H9 (cell line): ENCODE measurements at regions not wholly inside any gene's neighbourhood (a gene's known extent, or its start where the extent isn't known, plus 50 kb on each side); places are given as distances from the start of the nearest gene placed in this dataset.

ENCODE experiments used
- DNase-seq: peaks from one replicate; pipeline ENCODE4 v3.0.0-alpha.2; 2017
- H2AFZ ChIP-seq: one replicate; pipeline ENCODE4 v1.6.1; 2013; ENCODE audit warnings: mild to moderate bottlenecking, low read length, control low read depth, moderate library complexity
- H2AK5ac ChIP-seq: 2 replicates; pipeline ENCODE4 v1.6.1; 2013; ENCODE audit warnings: low read length, control low read depth, mixed read lengths; ENCODE audit not compliant: insufficient read length
- H2BK120ac ChIP-seq: one replicate; pipeline ENCODE4 v1.6.1; 2013; ENCODE audit warnings: low read depth, mild to moderate bottlenecking, low read length, control low read depth, inconsistent platforms; ENCODE audit not compliant: poor library complexity, severe bottlenecking
- H2BK12ac ChIP-seq: 2 replicates; pipeline ENCODE4 v1.6.1; 2013; ENCODE audit warnings: low read length, control low read depth, mixed read lengths, low read depth; ENCODE audit not compliant: insufficient read length
- H2BK15ac ChIP-seq: 2 replicates; pipeline ENCODE4 v1.6.1; 2013; ENCODE audit warnings: low read depth, low read length, control low read depth
- H2BK20ac ChIP-seq: one replicate; pipeline ENCODE4 v1.6.1; 2013; ENCODE audit warnings: low read depth, mild to moderate bottlenecking, low read length, control low read depth, inconsistent platforms; ENCODE audit not compliant: poor library complexity, severe bottlenecking
- H2BK5ac ChIP-seq: 2 replicates; pipeline ENCODE4 v1.6.1; 2013; ENCODE audit warnings: low read length, control low read depth, mixed read lengths; ENCODE audit not compliant: insufficient read length
- H3K14ac ChIP-seq: 2 replicates; pipeline ENCODE4 v1.6.1; 2013; ENCODE audit warnings: low read length, control low read depth; ENCODE audit not compliant: insufficient read depth
- H3K18ac ChIP-seq: 2 replicates; pipeline ENCODE4 v1.6.1; 2013; ENCODE audit warnings: low read depth, mild to moderate bottlenecking, mixed read lengths, low read length, control low read depth; ENCODE audit not compliant: insufficient read length
- H3K23ac ChIP-seq: 2 replicates; pipeline ENCODE4 v1.6.1; 2013; ENCODE audit warnings: low read length, control low read depth, mixed read lengths, low read depth; ENCODE audit not compliant: insufficient read length
- H3K23me2 ChIP-seq: 2 replicates; pipeline ENCODE4 v1.6.1; 2013; ENCODE audit warnings: low read depth, mild to moderate bottlenecking, mixed read lengths, low read length, control low read depth; ENCODE audit not compliant: insufficient read length, poor library complexity, severe bottlenecking
- H3K27ac ChIP-seq: 2 replicates; pipeline ENCODE4 v1.5.1; 2013; ENCODE audit warnings: low read length, control low read depth, mixed read lengths, low read depth; ENCODE audit not compliant: insufficient read length
- H3K27me3 ChIP-seq: 2 replicates; pipeline ENCODE4 v1.6.1; 2013; ENCODE audit warnings: low read length, control low read depth, inconsistent platforms; ENCODE audit not compliant: insufficient read depth
- H3K4ac ChIP-seq: 2 replicates; pipeline ENCODE4 v1.6.1; 2013; ENCODE audit warnings: low read depth, mild to moderate bottlenecking, control low read depth, inconsistent platforms, low read length, moderate library complexity
- H3K4me1 ChIP-seq: 2 replicates; pipeline ENCODE4 v1.6.1; 2013; ENCODE audit warnings: low read length, control low read depth, inconsistent platforms; ENCODE audit not compliant: insufficient read depth
- H3K4me2 ChIP-seq: 2 replicates; pipeline ENCODE4 v1.6.1; 2013; ENCODE audit warnings: low read length, control low read depth, mixed read lengths; ENCODE audit not compliant: insufficient read length, insufficient read depth
- H3K56ac ChIP-seq: 2 replicates; pipeline ENCODE4 v1.6.1; 2013; ENCODE audit warnings: low read depth, mild to moderate bottlenecking, mixed read lengths, low read length, control low read depth; ENCODE audit not compliant: insufficient read length
- H3K79me1 ChIP-seq: 2 replicates; pipeline ENCODE4 v1.6.1; 2013; ENCODE audit warnings: low read depth, mild to moderate bottlenecking, moderate library complexity, low read length, control low read depth, inconsistent platforms; ENCODE audit not compliant: insufficient read depth, poor library complexity, severe bottlenecking
- H3K79me2 ChIP-seq: 2 replicates; pipeline ENCODE4 v1.6.1; 2013; ENCODE audit warnings: low read length, control low read depth, inconsistent platforms; ENCODE audit not compliant: insufficient read depth
- H3K9ac ChIP-seq: 2 replicates; pipeline ENCODE4 v1.6.1; 2013; ENCODE audit warnings: low read length, control low read depth, mixed read lengths; ENCODE audit not compliant: insufficient read length; ENCODE audit errors: extremely low read depth
- H3K9me3 ChIP-seq: one replicate; pipeline ENCODE4 v1.6.1; 2013; ENCODE audit warnings: low read depth, low read length, inconsistent platforms; ENCODE audit not compliant: control insufficient read depth
- H3T11ph ChIP-seq: one replicate; pipeline ENCODE4 v1.6.1; 2013; ENCODE audit warnings: mild to moderate bottlenecking, low read length, control low read depth, inconsistent platforms
- H4K20me1 ChIP-seq: one replicate; pipeline ENCODE4 v1.6.1; 2013; ENCODE audit not compliant: control insufficient read depth, insufficient read length, insufficient read depth
- H4K5ac ChIP-seq: 2 replicates; pipeline ENCODE4 v1.6.1; 2013; ENCODE audit warnings: low read depth, mild to moderate bottlenecking, mixed read lengths, low read length, control low read depth; ENCODE audit not compliant: insufficient read length
- H4K8ac ChIP-seq: replicated peaks from 2 replicates; pipeline ENCODE4 v1.6.1; 2013; ENCODE audit warnings: low read length, control low read depth, mixed read lengths, low read depth; ENCODE audit not compliant: insufficient read length
- H4K91ac ChIP-seq: 2 replicates; pipeline ENCODE4 v1.6.1; 2013; ENCODE audit warnings: low read depth, mild to moderate bottlenecking, moderate library complexity, mixed read lengths, low read length, control low read depth; ENCODE audit not compliant: insufficient read length
- H3K27ac Mint-ChIP-seq, 3 experiments: 2 replicates in 2 of 3; 3 replicates in 1 of 3; pipeline ENCODE4 v1.8.0; 2020 to 2021; ENCODE audit warnings: mixed read lengths in 3 of 3, mild to moderate bottlenecking in 1 of 3, moderate library complexity in 1 of 3
- H3K27me3 Mint-ChIP-seq: 2 replicates; pipeline ENCODE4 v1.8.0; 2021; ENCODE audit warnings: low read depth, mild to moderate bottlenecking, moderate library complexity, mixed read lengths
- H3K36me3 Mint-ChIP-seq, 3 experiments: 2 replicates in 2 of 3; 3 replicates in 1 of 3; pipeline ENCODE4 v1.8.0; 2020 to 2021; ENCODE audit warnings: low read depth in 3 of 3, mixed read lengths in 3 of 3; ENCODE audit not compliant: insufficient read depth in 1 of 3
- H3K4me1 Mint-ChIP-seq, 2 experiments: 2 replicates each; pipeline ENCODE4 v1.8.0; 2020; ENCODE audit warnings: mixed read lengths in 2 of 2
- H3K4me3 Mint-ChIP-seq, 2 experiments: 2 replicates in 1 of 2; 3 replicates in 1 of 2; pipeline ENCODE4 v1.8.0; 2020 to 2021; ENCODE audit warnings: mild to moderate bottlenecking in 2 of 2, mixed read lengths in 2 of 2, moderate library complexity in 1 of 2
- H3K9me3 Mint-ChIP-seq, 2 experiments: 2 replicates in 1 of 2; 3 replicates in 1 of 2; pipeline ENCODE4 v1.8.0; 2020; ENCODE audit warnings: mild to moderate bottlenecking in 2 of 2, mixed read lengths in 2 of 2, moderate library complexity in 1 of 2
- WGBS: extraction: QIAGEN DNeasy Blood & Tissue Kit; methylation state at CpG from one replicate; pipeline ENCODE4 v1.1.7; 2013; ENCODE audit warnings: missing lambda C conversion rate, low lambda C conversion rate, mixed read lengths; ENCODE audit not compliant: insufficient read length; ENCODE audit errors: extremely low coverage; 5-methylcytosine and 5-hydroxymethylcytosine counted together
- TF ChIP-seq, protein P1 (sequence below): fragments of 200-600 bp; sonication (generic); conservative IDR thresholded peaks from 3 replicates; pipeline ENCODE4 v1.8.0; 2021; ENCODE audit warnings: antibody characterized with exemption, mild to moderate bottlenecking

DNA sequence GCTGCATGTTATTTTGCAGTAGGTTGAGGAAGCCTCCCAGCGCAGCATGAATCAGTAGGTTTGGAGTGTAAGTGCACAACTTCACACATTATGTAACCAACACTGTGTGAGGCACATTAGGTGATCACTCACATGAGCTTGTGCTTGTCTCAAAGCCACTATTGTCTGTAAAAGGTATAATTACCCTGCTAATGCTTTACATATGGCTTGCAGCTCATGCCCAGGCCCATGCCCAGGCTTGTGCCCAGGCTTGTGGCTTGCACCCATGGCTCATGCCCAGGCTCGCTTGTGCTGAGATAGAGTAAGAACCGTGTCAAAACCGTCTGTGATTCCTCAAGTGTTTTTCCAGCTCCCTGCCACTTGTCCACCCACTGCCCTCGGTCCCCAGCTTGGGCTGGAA is 596.3 kb downstream of the LTN1 start:
- H2BK20ac ChIP-seq: no peak overlapping the region
- peaks cover 9 to 27% (median 14%) of the 10 kb centered on the region in 3 experiments for H3K36me3 Mint-ChIP-seq
- no peak overlapping the region for H3K4ac ChIP-seq
- H2BK15ac ChIP-seq: no peak overlapping the region
- H3K79me2 ChIP-seq: no peaks in the 10 kb centered on the region
- no peak overlapping the region for H2BK12ac ChIP-seq
- H3K56ac ChIP-seq: no peak overlapping the region
- no peak overlapping the region for H2BK120ac ChIP-seq
- H3K18ac ChIP-seq: no peak overlapping the region
- no peaks in the 10 kb centered on the region for H3K4me1 ChIP-seq
- TF ChIP-seq, protein P1, sequence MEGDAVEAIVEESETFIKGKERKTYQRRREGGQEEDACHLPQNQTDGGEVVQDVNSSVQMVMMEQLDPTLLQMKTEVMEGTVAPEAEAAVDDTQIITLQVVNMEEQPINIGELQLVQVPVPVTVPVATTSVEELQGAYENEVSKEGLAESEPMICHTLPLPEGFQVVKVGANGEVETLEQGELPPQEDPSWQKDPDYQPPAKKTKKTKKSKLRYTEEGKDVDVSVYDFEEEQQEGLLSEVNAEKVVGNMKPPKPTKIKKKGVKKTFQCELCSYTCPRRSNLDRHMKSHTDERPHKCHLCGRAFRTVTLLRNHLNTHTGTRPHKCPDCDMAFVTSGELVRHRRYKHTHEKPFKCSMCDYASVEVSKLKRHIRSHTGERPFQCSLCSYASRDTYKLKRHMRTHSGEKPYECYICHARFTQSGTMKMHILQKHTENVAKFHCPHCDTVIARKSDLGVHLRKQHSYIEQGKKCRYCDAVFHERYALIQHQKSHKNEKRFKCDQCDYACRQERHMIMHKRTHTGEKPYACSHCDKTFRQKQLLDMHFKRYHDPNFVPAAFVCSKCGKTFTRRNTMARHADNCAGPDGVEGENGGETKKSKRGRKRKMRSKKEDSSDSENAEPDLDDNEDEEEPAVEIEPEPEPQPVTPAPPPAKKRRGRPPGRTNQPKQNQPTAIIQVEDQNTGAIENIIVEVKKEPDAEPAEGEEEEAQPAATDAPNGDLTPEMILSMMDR: no peak
- H4K8ac ChIP-seq: no peak overlapping the region
- no CpG with 5 or more reads among the region's 5 CpGs for WGBS
- H3K27ac ChIP-seq: no peak overlapping the region
- no peak overlapping the region for H2AK5ac ChIP-seq
- no peaks in the 10 kb centered on the region for H4K20me1 ChIP-seq
- no peak overlapping the region for H3K9ac ChIP-seq
- no peaks in the 10 kb centered on the region for H3K27me3 ChIP-seq
- H3K23ac ChIP-seq: no peak overlapping the region
- no peaks in the 10 kb centered on the region for H3K79me1 ChIP-seq
- no peak overlapping the region for H4K91ac ChIP-seq
- no peak overlapping the region for H3T11ph ChIP-seq
- H3K23me2 ChIP-seq: no peaks in the 10 kb centered on the region
- H3K27me3 Mint-ChIP-seq: no peaks in the 10 kb centered on the region; the same call in 1 of the 2 replicates
- no peak overlapping the region for H4K5ac ChIP-seq
- no peak overlapping the region; the same call in 1 of the 2 replicates for H3K14ac ChIP-seq
- H3K27ac Mint-ChIP-seq: no peak overlapping the region; a peak in 1 of 7 replicates
- peaks cover 25 to 26% of the 10 kb centered on the region in 2 experiments for H3K9me3 Mint-ChIP-seq
- H3K4me2 ChIP-seq: no peak overlapping the region
- peaks cover 16% of the 10 kb centered on the region for H3K9me3 ChIP-seq
- no peak overlapping the region for H2AFZ ChIP-seq
- no peak overlapping the region for H2BK5ac ChIP-seq
- no peak for DNase-seq
- no peak overlapping the region for H3K4me3 Mint-ChIP-seq
- no peaks in the 10 kb centered on the region for H3K4me1 Mint-ChIP-seq
